Fibroblast of the aortic adventitia (primary cell): ENCODE measurements at regions not wholly inside any gene's neighbourhood (a gene's known extent, or its start where the extent isn't known, plus 50 kb on each side); places are given as distances from the start of the nearest gene placed in this dataset.

Experiments used
- DNase-seq: peaks from one replicate; pipeline ENCODE4 v3.0.0-alpha.2; 2010; ENCODE audit warnings: low read depth
- H3K4me3 ChIP-seq: 2 replicates; pipeline ENCODE4 v1.5.1; 2011; ENCODE audit warnings: low read depth, mild to moderate bottlenecking, control low read depth, low read length, moderate library complexity
- TF ChIP-seq, protein P1 (sequence below): IDR thresholded peaks from 2 replicates; pipeline ENCODE4 v1.5.1; 2011; ENCODE audit warnings: mild to moderate bottlenecking, low read length, control low read depth, inconsistent platforms; ENCODE audit not compliant: insufficient read depth

DNA sequence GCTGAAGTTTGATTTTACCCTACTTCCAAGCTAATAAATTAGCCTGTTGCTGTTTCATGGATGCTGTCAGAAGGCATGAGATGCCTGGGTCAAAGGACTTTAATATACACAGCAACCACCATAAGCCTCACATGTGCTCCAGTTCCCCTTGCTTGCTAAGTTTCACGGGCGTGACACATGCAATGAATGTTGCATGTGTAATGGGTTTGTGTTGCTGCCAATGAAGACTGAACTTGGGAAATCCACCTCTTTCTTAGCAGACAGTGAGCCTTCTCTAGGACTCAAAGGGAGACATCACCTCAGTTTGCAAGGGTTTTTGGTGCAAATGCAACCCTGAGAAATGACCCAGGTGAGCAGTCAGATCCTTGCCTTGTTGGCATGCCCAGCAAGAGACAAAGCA lies 505.5 kb upstream of the PODXL start:
- H3K4me3 ChIP-seq, result no peak overlapping the region
- DNase-seq, result peak; percentile 64
- TF ChIP-seq, protein P1, sequence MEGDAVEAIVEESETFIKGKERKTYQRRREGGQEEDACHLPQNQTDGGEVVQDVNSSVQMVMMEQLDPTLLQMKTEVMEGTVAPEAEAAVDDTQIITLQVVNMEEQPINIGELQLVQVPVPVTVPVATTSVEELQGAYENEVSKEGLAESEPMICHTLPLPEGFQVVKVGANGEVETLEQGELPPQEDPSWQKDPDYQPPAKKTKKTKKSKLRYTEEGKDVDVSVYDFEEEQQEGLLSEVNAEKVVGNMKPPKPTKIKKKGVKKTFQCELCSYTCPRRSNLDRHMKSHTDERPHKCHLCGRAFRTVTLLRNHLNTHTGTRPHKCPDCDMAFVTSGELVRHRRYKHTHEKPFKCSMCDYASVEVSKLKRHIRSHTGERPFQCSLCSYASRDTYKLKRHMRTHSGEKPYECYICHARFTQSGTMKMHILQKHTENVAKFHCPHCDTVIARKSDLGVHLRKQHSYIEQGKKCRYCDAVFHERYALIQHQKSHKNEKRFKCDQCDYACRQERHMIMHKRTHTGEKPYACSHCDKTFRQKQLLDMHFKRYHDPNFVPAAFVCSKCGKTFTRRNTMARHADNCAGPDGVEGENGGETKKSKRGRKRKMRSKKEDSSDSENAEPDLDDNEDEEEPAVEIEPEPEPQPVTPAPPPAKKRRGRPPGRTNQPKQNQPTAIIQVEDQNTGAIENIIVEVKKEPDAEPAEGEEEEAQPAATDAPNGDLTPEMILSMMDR, result no peak

DNA sequence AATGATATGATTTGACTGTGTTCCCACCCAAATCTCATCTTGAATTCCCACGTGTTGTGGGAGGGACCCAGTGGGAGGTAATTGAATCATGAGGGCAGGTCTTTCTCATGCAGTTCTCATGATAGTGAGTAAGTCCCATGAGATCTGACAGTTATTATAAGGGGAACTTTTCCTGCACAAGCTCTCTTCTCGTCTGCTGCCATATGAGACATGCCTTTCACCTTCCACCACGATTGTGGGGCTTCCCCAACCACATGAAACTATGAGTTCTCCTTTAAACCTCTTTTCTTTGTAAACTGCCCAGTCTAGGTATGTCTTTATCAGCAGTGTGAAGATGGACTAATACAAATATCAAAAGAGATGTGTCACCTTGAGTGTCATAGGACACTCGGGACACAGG lies 502.7 kb upstream of the PODXL start:
- TF ChIP-seq, protein P1, result no peak
- no peak overlapping the region for H3K4me3 ChIP-seq
- DNase-seq, result no peak

DNA sequence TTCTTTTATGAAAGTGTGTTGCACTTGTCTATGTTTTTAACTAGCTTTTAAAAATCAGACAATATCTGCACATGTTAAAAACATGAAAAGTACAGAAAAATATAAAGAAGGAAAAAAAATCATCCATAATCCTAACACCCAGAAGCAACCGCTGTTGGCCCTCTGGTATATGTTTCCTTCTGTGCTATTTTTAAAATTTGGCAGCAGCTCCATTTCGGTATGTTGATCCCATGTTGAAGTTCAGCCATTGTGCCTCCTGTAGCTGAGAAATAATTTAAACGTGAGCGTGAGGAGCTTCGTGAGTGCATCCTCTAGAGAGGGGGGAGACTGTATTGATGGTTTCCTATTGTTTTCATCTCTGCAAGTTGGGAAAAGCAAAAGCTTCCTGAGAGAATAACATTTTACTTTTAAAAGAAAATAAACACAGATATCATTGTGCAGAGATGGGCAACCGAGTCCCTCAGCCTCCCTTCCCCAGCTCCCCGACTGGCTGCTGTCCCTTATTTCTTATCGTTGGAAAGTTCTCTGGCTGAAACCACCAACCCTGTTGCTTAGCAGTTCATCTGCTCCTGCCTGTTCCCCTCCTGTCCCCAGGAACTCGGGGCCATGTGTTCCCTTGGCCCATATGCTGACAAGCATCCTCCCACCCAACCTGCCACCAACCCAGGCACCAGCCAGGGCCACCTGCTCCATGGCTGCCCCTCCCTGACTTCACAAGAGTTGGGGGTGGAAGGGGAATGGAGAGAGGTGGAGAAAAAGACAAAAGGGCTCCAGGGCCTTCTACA lies 499.1 kb upstream of the PODXL start:
- TF ChIP-seq, protein P1, result no peak
- no peak for DNase-seq
- no peak overlapping the region for H3K4me3 ChIP-seq

DNA sequence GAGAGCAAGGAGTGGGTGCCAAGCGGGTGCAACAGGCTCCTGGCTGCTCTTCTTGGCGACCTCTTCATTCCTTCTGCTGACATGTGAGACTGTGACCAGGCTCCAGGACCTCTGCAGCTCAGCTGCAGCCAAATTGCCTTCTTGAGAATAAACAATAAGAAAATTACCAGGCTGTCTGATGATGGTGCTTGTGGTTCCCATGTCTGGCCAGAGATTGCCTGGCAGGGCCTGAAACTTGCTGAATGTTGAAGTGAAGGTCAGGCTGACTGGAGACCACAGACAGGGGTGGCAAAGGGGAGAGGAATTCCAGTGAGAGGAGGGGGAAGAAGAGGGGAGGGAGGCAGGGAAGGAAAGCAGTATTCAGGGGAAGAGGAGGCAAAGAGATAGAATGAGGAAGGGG lies 497.4 kb upstream of the PODXL start:
- TF ChIP-seq, protein P1, result no peak
- H3K4me3 ChIP-seq, result no peak overlapping the region
- no peak for DNase-seq

DNA sequence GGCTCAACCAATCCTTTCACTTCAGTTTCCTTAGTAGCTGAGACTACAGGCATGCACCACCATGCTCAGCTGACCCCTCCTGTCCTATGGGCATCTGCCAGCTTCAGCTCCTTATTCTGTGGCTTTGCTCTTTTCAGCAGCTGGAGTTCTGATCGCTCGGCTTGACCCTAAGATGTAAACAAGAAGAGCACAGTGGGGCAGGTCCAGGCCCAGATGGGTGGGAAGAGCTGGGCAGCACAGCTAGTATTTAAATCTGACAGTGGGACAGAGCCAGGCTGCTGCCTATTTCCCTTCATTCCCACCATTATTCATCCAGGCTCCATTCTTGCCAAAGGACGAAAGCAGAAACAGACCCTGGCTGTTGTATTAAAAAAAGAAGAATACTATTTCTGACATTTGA lies 494.9 kb upstream of the PODXL start:
- no peak for DNase-seq
- TF ChIP-seq, protein P1, result no peak
- no peak overlapping the region for H3K4me3 ChIP-seq

DNA sequence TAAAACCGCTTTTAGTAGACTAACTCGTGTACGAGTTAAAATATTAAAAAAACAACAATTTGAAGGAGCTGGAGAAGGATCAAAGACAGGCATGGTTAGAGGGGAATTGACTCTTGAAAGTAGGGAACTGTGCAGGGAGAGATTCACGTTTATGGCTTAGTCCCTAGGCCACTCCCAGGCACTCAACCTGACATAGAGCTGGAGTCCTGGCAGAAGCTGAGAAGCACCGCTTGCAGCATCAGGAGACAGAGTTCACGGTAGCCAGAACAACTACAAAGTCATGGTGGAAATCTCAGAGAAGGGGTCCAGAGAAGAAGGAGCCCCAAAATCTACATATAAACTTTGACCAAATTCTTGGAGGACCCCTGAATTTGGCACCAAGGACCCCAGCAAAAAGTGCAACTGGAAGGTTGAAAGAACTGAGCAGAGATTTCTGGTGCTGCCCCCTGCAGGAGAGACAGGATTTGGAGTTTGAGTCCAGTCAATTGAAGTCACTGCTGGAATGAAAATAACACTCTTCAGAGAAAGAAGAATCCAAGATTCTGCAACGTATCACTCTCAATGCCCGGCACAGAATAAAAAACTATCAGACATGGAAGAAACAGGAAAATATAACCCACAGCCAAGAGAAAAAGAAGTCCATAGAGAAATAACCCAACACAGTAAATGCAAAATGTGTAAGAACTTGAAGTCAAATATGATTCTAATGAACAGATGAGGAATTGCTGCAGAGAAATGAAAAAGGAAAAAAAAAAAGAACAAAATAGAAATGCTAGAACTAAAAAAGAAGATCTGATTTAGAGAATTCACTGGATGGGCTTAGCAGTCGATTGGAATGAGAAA lies 493.3 kb upstream of the PODXL start:
- peak; percentile 46 for DNase-seq
- no peak overlapping the region for H3K4me3 ChIP-seq
- TF ChIP-seq, protein P1, result peak; percentile 71
